Raji (cell line): ENCODE measurements at regions not wholly inside any gene's neighbourhood (a gene's known extent, or its start where the extent isn't known, plus 50 kb on each side); places are given as distances from the start of the nearest gene placed in this dataset.

ENCODE experiments used
- POLR2A ChIP-seq: IDR thresholded peaks from 2 replicates; pipeline ENCODE4 v1.6.1; 2011; ENCODE audit warnings: low read depth, low read length, control low read depth; ENCODE audit not compliant: insufficient read depth

DNA sequence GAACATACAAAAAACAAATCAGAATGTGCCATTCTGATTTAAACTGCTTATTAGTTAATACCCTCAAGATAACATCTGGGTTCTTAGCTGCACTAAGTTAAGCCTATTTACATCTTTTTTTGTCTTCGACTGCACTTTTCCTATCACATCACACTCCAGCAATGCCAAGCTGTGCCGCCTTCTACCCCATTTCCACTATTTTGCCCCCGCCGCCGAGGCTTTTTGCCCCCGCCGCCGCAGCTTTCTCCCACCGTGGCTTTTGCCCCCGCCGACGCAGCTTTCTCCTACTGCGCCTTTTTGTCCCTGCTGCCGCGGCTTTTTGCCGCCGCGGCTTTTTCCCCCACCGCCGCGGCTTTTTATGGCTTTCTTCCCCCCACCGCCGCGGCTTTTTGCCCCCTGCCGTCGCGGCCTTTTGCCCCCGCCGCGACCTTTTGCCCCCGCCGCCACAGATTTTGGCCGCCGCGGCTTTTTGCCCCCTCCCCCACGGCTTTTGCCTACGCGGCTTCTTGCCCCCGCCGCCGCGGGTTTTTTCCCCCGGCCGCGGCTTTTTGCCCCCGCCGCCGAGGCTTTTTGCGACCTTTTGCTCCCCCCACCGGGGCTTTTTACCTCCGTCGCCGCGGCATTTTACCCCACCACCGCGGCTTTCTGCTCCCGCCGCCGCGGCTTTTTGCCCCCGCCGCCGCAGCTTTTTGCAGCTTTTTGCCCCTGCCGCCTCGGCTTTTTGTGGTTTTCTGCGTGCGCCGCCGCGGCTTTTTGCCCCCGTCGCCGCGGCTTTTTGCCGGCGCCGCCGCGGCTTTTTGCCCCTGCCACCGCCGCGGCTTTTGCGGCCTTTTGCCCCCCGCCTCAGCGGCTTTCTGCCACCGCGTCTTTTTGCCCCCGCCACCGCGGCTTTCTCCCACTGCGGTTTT is 331.4 kb upstream of the WSB1 start:
- TF ChIP-seq POLR2A, result no peak

GRCh38 chr17:26963163-26963503 is 330.8 kb upstream of the WSB1 start:
- no peak for TF ChIP-seq POLR2A

GRCh38 chr17:27009087-27009486 is 284.8 kb upstream of the WSB1 start:
- TF ChIP-seq POLR2A, result no peak

DNA sequence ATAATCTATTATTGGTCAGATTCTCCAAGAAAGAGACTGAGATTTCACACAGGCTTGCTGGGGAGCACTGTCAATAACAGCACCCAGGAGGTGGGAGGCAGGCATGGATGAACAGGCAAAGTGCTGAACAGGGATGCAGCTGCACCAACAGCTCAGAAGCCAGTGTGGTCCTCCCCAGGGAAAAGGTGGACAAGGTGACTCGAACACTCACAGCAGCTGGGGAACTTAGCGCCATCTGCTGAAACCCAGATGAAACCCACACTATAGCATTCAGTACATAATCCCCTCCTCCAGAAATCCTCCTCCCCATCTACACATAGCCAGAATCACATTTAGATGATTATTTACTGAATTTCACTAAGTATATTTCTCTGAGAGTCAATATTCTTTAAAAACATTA is 255.2 kb upstream of the WSB1 start:
- TF ChIP-seq POLR2A, result no peak

DNA sequence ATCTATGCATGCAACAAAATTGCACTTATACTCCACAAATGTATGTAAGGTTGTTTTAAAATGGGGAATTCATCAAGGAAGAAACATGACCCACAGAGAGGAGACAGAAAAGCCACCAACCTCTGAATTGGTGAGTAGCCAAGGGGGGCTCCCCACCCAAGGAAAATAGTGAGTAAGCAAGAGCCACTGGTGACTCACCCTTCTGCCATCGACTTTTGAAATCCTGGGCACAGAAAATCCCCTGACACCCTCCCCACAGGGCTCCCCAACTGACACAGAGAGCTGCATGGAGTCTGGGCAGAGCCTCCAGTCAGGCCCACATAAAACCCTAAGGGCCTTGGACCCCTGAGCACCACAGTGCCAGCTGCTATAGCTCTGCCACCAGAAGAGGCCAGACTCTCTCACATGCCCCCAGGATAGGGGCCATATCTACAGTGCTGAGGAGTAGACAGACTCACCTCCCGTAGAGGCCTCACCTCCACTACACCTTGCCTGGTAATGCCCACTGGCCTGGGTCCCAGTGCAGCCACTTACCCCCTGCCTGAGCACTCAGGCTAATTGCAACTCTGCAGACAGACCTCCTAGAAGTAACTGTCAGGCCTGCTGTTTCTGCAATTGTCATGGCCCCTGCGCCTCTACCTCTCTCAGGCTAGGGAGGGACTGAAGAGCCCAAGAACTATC is 244.7 kb upstream of the WSB1 start:
- no peak for TF ChIP-seq POLR2A

DNA sequence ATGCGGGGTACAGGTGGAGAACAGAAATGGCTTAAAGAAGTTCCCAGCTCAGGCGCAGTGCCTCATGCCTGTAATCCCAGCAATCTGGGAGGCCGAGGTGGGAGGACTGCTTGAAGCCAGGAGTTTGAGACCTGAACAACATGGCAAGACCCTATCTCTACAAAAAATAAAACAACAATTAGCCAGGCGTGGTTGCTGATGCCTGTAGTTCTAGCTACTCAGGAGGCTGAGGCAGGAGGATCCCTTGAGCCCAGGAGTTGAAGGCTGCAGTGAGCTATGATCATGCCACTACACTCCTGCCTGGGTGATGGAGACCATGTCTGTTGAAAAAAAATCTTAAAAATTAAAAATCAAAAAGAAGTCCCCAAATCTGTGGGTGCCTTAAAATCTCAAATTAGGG is 228.3 kb upstream of the WSB1 start:
- no peak for TF ChIP-seq POLR2A

- TF ChIP-seq POLR2A, result no peak
Observed at GRCh38 chr17:27066315-27066714, 227.6 kb upstream of the WSB1 start.

DNA sequence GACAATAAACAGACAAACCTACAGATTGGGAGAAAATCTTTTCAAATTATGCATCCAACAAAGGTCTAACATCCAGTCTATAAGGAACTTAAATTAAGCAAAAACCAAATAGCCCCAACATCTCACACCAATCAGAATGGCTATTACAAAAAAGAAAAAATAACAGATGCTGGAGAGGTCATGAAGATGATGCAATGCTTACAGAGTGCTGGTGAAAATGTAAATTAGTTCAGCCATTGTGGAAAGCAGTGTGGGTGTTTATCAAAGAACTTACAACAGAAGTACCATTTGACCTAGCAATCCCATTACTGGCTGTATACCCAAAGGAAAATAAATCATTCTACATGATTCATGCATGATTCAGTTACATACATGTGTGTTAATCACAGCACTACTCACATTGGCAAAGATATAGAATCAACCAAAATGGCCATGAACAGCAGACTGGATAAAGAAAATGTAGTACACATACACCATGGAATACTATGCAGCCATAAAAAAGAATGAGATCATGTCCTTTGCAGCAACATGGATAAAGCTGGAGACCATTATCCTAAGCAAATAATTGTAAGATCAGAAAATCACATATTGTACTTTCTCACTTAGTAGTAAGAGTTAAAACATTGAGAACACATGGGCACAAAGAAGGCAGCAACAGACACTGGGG is 223.9 kb upstream of the WSB1 start:
- TF ChIP-seq POLR2A, result no peak

GRCh38 chr17:27070836-27071235 is 223.1 kb upstream of the WSB1 start:
- TF ChIP-seq POLR2A, result no peak

DNA sequence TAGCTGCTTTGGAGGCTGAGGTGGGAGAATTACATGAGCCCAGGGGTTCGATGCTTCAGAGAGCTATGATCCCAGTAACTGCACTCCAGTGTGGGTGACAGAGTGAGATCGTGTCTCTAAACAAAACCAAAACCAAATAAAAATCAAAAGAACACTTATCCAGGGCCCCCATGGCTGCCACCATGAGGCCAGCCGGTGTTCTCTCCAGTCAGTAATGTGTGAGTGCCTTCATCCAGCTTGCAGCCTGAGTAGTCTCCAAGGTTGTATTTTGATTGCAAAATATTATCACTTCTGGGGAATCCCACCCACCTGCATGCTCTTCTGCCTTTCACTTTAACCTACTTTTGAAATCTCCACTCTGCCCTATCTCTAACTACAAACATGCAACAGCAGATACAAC is 221.0 kb upstream of the WSB1 start:
- TF ChIP-seq POLR2A, result no peak

GRCh38 chr17:27076814-27077213 is 217.1 kb upstream of the WSB1 start:
- TF ChIP-seq POLR2A, result no peak

- no peak for TF ChIP-seq POLR2A
Observed at GRCh38 chr17:27078296-27078695, 215.6 kb upstream of the WSB1 start.

DNA sequence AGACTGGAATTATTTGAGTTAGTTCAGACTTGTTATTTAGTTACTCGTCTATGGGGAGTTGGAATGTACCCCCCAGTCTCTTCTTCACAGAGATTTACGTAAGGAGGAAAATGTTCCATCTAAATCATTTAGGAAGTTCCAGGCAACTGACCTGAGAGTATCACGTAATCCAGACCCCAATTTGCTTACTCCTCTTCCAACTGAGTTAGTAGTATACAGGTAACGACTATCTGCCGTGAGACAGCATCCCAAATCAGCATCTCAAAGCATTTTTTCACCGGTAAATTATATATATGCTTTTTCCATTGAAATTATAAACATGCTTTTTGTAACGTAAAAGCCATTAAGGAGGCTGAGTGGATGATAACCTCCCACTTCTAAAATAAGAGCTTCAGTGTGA is 214.3 kb upstream of the WSB1 start:
- TF ChIP-seq POLR2A, result no peak

- TF ChIP-seq POLR2A, result no peak
Observed at GRCh38 chr17:27081002-27081638, 212.8 kb upstream of the WSB1 start.

- no peak for TF ChIP-seq POLR2A
Observed at GRCh38 chr17:27082023-27082774, 211.7 kb upstream of the WSB1 start.
